KMS-11 (cell line): ENCODE measurements at regions not wholly inside any gene's neighbourhood (a gene's known extent, or its start where the extent isn't known, plus 50 kb on each side); places are given as distances from the start of the nearest gene placed in this dataset.

Source experiments
- H2AFZ ChIP-seq: fragments of 200-600 bp; sonication (generic); 2 replicates; pipeline ENCODE4 v1.6.1; 2016; ENCODE audit warnings: antibody characterized with exemption, mixed run types, low read depth
- H3K27ac ChIP-seq: fragments of 200-600 bp; sonication (generic); 2 replicates; pipeline ENCODE4 v1.6.1; 2016; ENCODE audit warnings: mild to moderate bottlenecking, mixed run types
- H3K27me3 ChIP-seq: fragments of 200-600 bp; sonication (generic); 2 replicates; pipeline ENCODE4 v1.6.1; 2017; ENCODE audit warnings: mild to moderate bottlenecking, low read depth, mixed run types, moderate library complexity; ENCODE audit not compliant: insufficient read depth
- H3K36me3 ChIP-seq: fragments of 200-600 bp; sonication (generic); 2 replicates; pipeline ENCODE4 v1.6.1; 2017; ENCODE audit warnings: mild to moderate bottlenecking, mixed run types; ENCODE audit not compliant: insufficient read depth
- H3K4me1 ChIP-seq: fragments of 200-600 bp; sonication (generic); 2 replicates; pipeline ENCODE4 v1.6.1; 2016; ENCODE audit warnings: mild to moderate bottlenecking, low read depth, mixed run types; ENCODE audit not compliant: poor library complexity, severe bottlenecking
- H3K4me2 ChIP-seq: fragments of 200-600 bp; sonication (generic); 2 replicates; pipeline ENCODE4 v1.7.0; 2016; ENCODE audit warnings: mild to moderate bottlenecking, mixed run types
- H3K4me3 ChIP-seq: fragments of 200-600 bp; sonication (generic); IDR thresholded peaks from 2 replicates; pipeline ENCODE4 v1.6.1; 2017; ENCODE audit warnings: low read depth, low read length, mixed read lengths; ENCODE audit not compliant: insufficient read depth
- H3K79me2 ChIP-seq: fragments of 200-600 bp; sonication (generic); 2 replicates; pipeline ENCODE4 v1.6.1; 2016; ENCODE audit warnings: low read depth, mixed run types; ENCODE audit not compliant: insufficient read depth
- H3K9ac ChIP-seq: fragments of 200-600 bp; sonication (generic); 2 replicates; pipeline ENCODE4 v1.6.1; 2016; ENCODE audit warnings: mild to moderate bottlenecking, mixed run types
- H4K20me1 ChIP-seq: fragments of 200-600 bp; sonication (generic); 2 replicates; pipeline ENCODE4 v1.6.1; 2016; ENCODE audit warnings: mild to moderate bottlenecking, mixed run types; ENCODE audit not compliant: insufficient read depth
- CTCF ChIP-seq: fragments of 200-600 bp; sonication (generic); conservative IDR thresholded peaks from 2 replicates; pipeline ENCODE4 v1.6.1; 2017; ENCODE audit warnings: low read depth, mild to moderate bottlenecking, antibody characterized with exemption, low read length, moderate library complexity, mixed read lengths

DNA sequence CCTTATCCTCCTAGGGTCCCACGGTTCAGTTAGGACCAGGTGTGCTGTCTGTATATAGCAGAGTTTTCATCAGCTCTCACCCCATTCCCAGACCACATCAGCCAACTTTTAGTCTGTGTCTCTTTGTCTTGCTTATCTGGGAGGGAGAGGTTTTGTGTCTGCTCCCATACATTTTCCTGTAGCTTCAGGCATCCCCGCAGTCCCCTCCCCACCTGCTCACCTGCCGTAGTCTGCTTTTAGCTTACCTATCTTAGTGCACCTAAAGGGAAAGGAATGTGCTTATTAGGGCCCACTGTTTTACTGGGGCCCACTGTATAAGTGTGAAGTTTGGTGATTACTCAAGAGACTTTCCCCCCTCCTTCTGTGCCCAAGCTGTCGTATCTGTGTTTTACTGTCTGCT lies 225.1 kb downstream of the PLA2G4A start:
- no peaks in the 10 kb centered on the region for H3K79me2 ChIP-seq
- no peak overlapping the region for H3K4me2 ChIP-seq
- TF ChIP-seq CTCF = no peak
- peaks cover 12% of the 10 kb centered on the region for H3K4me1 ChIP-seq
- no peak overlapping the region for H3K27ac ChIP-seq
- no peak overlapping the region for H3K4me3 ChIP-seq
- no peak overlapping the region for H3K9ac ChIP-seq
- no peaks in the 10 kb centered on the region for H3K36me3 ChIP-seq
- no peaks in the 10 kb centered on the region for H4K20me1 ChIP-seq
- no peak overlapping the region for H2AFZ ChIP-seq
- H3K27me3 ChIP-seq = no peaks in the 10 kb centered on the region

GRCh38 chr1:187054862-187055757 lies 226.4 kb downstream of the PLA2G4A start:
- TF ChIP-seq CTCF = no peak
- Histone ChIP-seq H2AFZ (no peak overlapping the region), H3K4me3 (no peak overlapping the region), H3K9ac (no peak overlapping the region), H3K4me2 (no peak overlapping the region), H3K79me2 (no peaks in the 10 kb centered on the region), H4K20me1 (no peaks in the 10 kb centered on the region), H3K36me3 (no peaks in the 10 kb centered on the region), H3K27ac (no peak overlapping the region), H3K27me3 (no peaks in the 10 kb centered on the region), H3K4me1 (peaks cover 12% of the 10 kb centered on the region)

- Histone ChIP-seq H3K79me2 (no peaks in the 10 kb centered on the region), H2AFZ (no peak overlapping the region), H3K4me1 (no peaks in the 10 kb centered on the region), H3K27me3 (no peaks in the 10 kb centered on the region), H3K27ac (no peak overlapping the region), H3K4me2 (no peak overlapping the region), H4K20me1 (no peaks in the 10 kb centered on the region), H3K4me3 (no peak overlapping the region), H3K36me3 (no peaks in the 10 kb centered on the region), H3K9ac (no peak overlapping the region)
- no peak for TF ChIP-seq CTCF
Measured at GRCh38 chr1:187063271-187063670, 234.5 kb downstream of the PLA2G4A start.

DNA sequence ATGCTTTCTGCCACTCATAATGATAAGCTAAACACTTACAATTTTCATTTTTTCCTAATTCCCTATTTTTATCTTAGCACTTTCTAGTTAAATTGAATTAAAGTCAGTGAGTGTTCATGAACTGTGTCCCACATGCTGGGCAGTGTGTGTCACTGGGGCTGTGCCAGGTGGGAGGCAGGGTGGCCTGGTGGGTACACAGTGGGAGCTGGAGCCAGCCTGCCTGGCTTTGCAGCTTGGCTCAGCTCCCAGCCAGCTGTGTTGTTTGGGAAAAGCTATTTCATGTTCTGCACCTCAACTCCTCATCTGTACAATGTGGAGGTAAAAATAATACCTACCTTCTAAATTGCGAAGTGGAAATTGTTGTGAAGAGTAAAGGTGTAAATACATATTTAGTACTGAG lies 238.4 kb downstream of the PLA2G4A start:
- Histone ChIP-seq H3K79me2 (no peaks in the 10 kb centered on the region), H3K36me3 (no peaks in the 10 kb centered on the region), H3K27me3 (no peaks in the 10 kb centered on the region), H3K4me1 (peaks cover 6% of the 10 kb centered on the region), H3K4me3 (no peak overlapping the region), H4K20me1 (no peaks in the 10 kb centered on the region), H3K27ac (no peak overlapping the region), H3K9ac (no peak overlapping the region), H3K4me2 (no peak overlapping the region), H2AFZ (no peak overlapping the region)
- TF ChIP-seq CTCF = no peak
